ENCODE measurements at regions not wholly inside any gene's neighbourhood (a gene's known extent, or its start where the extent isn't known, plus 50 kb on each side); places are given as distances from the start of the nearest gene placed in this dataset.

DNA sequence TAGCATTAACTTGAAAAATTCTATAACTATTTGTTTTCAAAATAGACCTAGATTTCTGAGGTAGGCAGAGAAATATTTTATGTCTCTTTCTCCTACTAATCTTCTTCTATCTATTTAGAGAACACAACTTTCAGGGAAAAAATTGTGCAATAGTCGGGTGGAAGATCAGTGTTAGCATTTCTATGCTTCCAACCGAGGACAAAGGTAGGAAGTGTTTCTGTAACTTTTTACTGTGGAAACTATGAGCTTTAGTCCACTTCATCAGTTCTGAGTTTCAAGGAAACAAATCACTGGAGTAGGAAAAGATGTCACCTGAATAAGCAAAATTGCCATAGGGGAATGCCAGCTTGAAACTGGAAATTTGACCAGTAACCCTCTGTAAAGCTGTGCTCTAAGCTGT lies 207.7 kb upstream of the CTAGE1 start:
- no peak overlapping the region for H3K4me3 ChIP-seq
- DNase-seq (no peak), FAIRE-seq (no peak), ATAC-seq (no peak)
- no peak for TF ChIP-seq CTCF (IDR thresholded peaks at IDR 0.05)
- no peaks in the 10 kb centered on the region for H3K9me3 ChIP-seq
- intact Hi-C loops (cut with DNase I) = no loop called here
- H3K36me3 ChIP-seq = no peaks in the 10 kb centered on the region
- WGBS, 2 donors = 85 to 89% methylated on average over 2 of the region's 2 CpGs
- H3K4me1 ChIP-seq = no peaks in the 10 kb centered on the region
- H3K27me3 ChIP-seq = no peaks in the 10 kb centered on the region
- H3K27ac ChIP-seq = no peak overlapping the region

GRCh38 chr18:22626771-22627170 lies 209.1 kb upstream of the CTAGE1 start:
- 72 to 76% methylated on average over 3 of the region's 3 CpGs for WGBS, 2 donors
- Histone ChIP-seq H3K4me3 (no peak overlapping the region), H3K27ac (no peak overlapping the region), H3K27me3 (no peaks in the 10 kb centered on the region), H3K9me3 (no peaks in the 10 kb centered on the region), H3K4me1 (no peaks in the 10 kb centered on the region), H3K36me3 (no peaks in the 10 kb centered on the region)
- DNase-seq (no peak), FAIRE-seq (no peak), ATAC-seq (no peak)
- no peak for TF ChIP-seq CTCF (IDR thresholded peaks at IDR 0.05)
- intact Hi-C loops (cut with DNase I) = no loop called here

- no peak for TF ChIP-seq CTCF (IDR thresholded peaks at IDR 0.05)
- Histone ChIP-seq H3K27ac (no peak overlapping the region), H3K4me3 (no peak overlapping the region), H3K27me3 (no peaks in the 10 kb centered on the region), H3K4me1 (no peaks in the 10 kb centered on the region), H3K9me3 (no peaks in the 10 kb centered on the region), H3K36me3 (no peaks in the 10 kb centered on the region)
- FAIRE-seq = no peak
- WGBS, 2 donors = 78 to 83% methylated on average over 1 of the region's 1 CpG
- intact Hi-C loops (cut with DNase I) = no loop called here
- ATAC-seq = no peak
- no peak for DNase-seq
Observed at GRCh38 chr18:22627506-22627905, 209.8 kb upstream of the CTAGE1 start.

- no peak for ATAC-seq
- TF ChIP-seq CTCF (IDR thresholded peaks at IDR 0.05) = no peak
Observed at GRCh38 chr18:22628795-22629510, 211.2 kb upstream of the CTAGE1 start.

DNA sequence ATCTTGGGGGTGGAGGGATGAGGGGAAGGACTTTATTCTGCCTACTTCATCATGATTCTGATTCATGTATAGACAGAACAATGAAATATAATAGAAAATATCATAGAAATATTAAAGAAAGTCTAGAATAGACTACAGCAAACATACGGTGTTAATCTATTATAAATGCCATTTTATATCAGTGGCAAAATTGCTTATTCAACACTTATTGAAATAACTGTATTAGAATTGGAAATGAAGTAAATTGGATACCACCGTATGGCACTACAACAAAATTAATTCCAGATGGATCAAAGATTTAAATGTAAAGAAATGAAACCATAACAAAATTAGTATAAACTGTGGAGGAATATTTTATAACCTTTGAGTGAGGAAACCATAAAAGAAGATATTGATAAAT lies 213.3 kb upstream of the CTAGE1 start:
- DNase-seq (no peak), FAIRE-seq (no peak), ATAC-seq (no peak)
- no peaks in the 10 kb centered on the region for H3K36me3 ChIP-seq
- WGBS, 2 donors = 88 to 94% methylated on average over 2 of the region's 2 CpGs
- no peak overlapping the region for H3K4me3 ChIP-seq
- no peaks in the 10 kb centered on the region for H3K4me1 ChIP-seq
- no peaks in the 10 kb centered on the region for H3K27me3 ChIP-seq
- TF ChIP-seq CTCF (IDR thresholded peaks at IDR 0.05) = no peak
- no peaks in the 10 kb centered on the region for H3K9me3 ChIP-seq
- no peak overlapping the region for H3K27ac ChIP-seq
- intact Hi-C loops (cut with DNase I) = no loop called here

More at GRCh38 chr18:22628795-22629510, 211.2 kb upstream of the CTAGE1 start:
- H3K4me1 ChIP-seq = no peaks in the 10 kb centered on the region
- no peak for FAIRE-seq
- no peak overlapping the region for H3K27ac ChIP-seq
- H3K9me3 ChIP-seq = no peaks in the 10 kb centered on the region
- 71 to 78% methylated on average over 14 of the region's 14 CpGs for WGBS, 2 donors
- no peaks in the 10 kb centered on the region for H3K36me3 ChIP-seq
- no peak for DNase-seq
- no peak overlapping the region for H3K4me3 ChIP-seq
- intact Hi-C loops (cut with DNase I) = no loop called here
- no peaks in the 10 kb centered on the region for H3K27me3 ChIP-seq
